ENCODE measurements at regions not wholly inside any gene's neighbourhood (a gene's known extent, or its start where the extent isn't known, plus 50 kb on each side); places are given as distances from the start of the nearest gene placed in this dataset.

DNA sequence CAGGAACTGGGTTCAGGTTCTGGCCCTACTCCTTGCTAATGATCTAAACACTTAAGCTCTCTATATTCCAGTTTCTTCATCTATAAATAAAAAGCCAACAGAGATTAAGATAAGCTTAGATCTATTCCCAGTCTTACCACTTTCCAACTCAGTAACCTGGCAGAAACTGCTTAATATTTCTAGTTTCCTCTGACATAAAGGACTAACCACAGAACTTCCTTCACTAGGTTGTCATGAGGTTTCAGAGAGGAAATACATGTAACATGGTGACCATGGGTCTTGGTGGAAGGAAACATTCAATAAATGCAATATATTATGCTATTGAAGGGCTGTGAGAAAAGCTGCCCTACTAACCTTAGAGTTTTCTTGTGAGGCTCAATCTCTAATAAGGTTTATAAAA lies 114.4 kb upstream of the PDE1A start:
- H3K9me3 Mint-ChIP-seq (ENCODE audit: low read depth): no peaks in the 10 kb centered on the region
- no peaks in the 10 kb centered on the region for H3K36me3 Mint-ChIP-seq (ENCODE audit: insufficient read depth)
- TF ChIP-seq, protein P1, sequence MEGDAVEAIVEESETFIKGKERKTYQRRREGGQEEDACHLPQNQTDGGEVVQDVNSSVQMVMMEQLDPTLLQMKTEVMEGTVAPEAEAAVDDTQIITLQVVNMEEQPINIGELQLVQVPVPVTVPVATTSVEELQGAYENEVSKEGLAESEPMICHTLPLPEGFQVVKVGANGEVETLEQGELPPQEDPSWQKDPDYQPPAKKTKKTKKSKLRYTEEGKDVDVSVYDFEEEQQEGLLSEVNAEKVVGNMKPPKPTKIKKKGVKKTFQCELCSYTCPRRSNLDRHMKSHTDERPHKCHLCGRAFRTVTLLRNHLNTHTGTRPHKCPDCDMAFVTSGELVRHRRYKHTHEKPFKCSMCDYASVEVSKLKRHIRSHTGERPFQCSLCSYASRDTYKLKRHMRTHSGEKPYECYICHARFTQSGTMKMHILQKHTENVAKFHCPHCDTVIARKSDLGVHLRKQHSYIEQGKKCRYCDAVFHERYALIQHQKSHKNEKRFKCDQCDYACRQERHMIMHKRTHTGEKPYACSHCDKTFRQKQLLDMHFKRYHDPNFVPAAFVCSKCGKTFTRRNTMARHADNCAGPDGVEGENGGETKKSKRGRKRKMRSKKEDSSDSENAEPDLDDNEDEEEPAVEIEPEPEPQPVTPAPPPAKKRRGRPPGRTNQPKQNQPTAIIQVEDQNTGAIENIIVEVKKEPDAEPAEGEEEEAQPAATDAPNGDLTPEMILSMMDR (IDR thresholded peaks at IDR 0.05; ENCODE audit: unreplicated experiment): no peak
- no peak overlapping the region for H3K4me3 Mint-ChIP-seq (ENCODE audit: low read depth)
- H3K27ac Mint-ChIP-seq: no peak overlapping the region
- no peaks in the 10 kb centered on the region for H3K4me1 Mint-ChIP-seq (ENCODE audit: low read depth)
- no peaks in the 10 kb centered on the region for H3K27me3 Mint-ChIP-seq
- no peak for DNase-seq (ENCODE audit: low spot score, unreplicated experiment)

DNA sequence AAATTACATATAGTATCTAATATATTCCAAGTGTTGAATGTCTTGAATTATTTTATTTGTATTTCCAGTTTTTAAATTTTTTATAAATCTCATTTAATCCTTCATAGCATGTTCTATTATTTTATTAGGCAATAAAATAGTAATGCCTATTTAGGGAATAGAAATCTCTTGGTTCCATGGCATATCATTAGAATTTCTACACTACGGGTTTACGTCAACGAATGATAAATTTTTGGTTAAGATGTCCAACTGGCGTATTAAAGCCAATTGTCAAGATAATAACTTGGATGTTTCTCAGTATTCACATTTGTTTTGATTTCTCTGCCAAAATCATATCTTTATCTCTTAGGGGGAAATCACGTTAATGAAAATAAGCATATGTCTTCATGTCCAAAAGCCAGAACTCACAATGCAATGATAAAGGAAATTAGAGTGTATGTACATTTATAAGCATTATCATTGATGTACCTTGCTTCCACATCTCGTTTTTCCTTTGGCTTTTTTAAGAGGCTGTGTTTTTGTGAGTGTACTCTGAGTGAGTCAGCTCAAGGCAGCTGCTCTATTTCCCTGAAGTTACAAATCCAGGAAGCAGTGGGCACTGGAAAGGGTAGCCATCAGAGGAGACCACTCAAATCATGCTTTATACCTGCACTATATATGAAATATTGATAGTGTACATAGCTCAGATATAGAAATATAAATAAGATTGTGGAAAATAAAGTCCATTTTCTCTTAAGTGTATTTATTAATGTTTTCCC lies 115.8 kb upstream of the PDE1A start:
- H3K4me3 Mint-ChIP-seq (ENCODE audit: low read depth): no peak overlapping the region
- no peaks in the 10 kb centered on the region for H3K4me1 Mint-ChIP-seq (ENCODE audit: low read depth)
- no peak overlapping the region for H3K27ac Mint-ChIP-seq
- no peaks in the 10 kb centered on the region for H3K27me3 Mint-ChIP-seq
- no peaks in the 10 kb centered on the region for H3K9me3 Mint-ChIP-seq (ENCODE audit: low read depth)
- no peaks in the 10 kb centered on the region for H3K36me3 Mint-ChIP-seq (ENCODE audit: insufficient read depth)
- TF ChIP-seq, protein P1 (IDR thresholded peaks at IDR 0.05; ENCODE audit: unreplicated experiment): no peak
- no peak for DNase-seq (ENCODE audit: low spot score, unreplicated experiment)

DNA sequence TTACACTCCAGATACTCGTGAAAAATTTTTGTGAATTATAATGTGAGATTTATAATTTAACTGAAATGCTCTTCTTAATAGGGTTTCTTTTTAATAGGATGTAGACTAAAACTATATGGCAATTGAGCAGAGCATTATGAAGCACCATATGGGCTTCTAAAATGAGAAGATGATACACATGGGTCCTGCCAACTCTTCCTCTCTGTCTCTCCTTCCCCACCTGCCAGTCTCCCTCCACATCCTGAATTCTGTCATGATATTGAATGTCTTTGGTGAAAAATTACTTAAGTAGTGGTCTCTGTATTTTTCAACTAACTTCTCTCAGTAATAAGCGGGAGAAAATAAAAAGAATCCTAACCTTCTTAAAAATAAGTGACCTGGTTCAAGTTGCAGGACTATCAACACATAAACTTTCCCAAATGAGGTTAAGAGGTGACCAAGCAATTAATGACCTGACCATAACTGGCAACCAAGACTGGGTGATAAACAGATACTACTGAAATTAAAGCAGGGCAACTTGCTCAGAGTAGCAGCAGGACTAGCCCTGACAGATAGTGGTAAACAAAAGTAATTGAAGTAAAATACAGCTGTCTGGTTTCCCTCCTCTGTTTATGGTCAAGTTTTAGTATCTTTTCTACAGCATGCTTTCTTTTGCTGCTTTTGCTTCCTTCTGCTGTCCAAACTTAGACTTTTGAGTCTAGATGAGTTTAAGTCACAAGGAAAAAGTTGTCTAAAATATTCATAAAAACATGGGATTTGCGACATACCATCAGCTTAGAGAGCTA lies 117.1 kb upstream of the PDE1A start:
- Mint-ChIP-seq H3K4me1 (ENCODE audit: low read depth) (no peaks in the 10 kb centered on the region), H3K27me3 (no peaks in the 10 kb centered on the region), H3K27ac (no peak overlapping the region), H3K4me3 (ENCODE audit: low read depth) (no peak overlapping the region), H3K36me3 (ENCODE audit: insufficient read depth) (no peaks in the 10 kb centered on the region), H3K9me3 (ENCODE audit: low read depth) (no peaks in the 10 kb centered on the region)
- no peak for DNase-seq (ENCODE audit: low spot score, unreplicated experiment)
- TF ChIP-seq, protein P1 (IDR thresholded peaks at IDR 0.05; ENCODE audit: unreplicated experiment): no peak

DNA sequence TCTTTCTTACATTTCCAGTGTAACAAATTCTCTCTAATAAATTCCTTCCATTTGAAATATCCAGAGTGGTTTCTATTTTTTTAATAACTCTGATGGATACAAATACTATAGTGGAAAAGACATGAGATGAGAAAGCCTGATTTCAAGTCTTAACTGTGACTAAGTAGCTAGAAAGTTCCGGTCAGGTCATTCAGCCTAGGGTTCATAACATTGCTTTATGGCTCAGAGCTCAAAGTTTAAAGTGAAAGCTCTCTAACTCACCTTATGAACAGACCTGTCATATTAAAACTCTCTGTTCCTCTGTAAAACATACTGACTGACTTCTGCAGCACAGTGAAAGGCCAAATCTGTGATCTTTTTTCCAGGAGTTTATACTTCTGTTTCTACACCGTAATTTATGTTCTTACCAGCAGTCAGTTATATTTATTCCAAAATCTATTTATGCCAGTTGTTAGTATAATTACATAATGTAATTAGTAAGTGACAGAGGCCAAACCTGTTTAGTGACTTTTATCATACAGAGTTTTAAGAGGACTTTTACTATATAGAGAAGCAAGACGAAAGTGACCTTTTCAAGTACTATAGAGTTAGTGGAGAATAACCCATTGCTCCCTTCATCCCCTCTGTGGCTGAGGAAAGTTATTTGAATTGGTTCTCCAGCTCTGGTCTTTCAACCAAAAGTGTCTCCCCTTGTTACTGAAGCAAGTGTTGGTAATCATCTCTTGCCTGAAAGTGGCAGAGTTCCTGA lies 118.8 kb upstream of the PDE1A start:
- Mint-ChIP-seq H3K27me3 (no peaks in the 10 kb centered on the region), H3K4me3 (ENCODE audit: low read depth) (no peak overlapping the region), H3K4me1 (ENCODE audit: low read depth) (no peaks in the 10 kb centered on the region), H3K27ac (no peak overlapping the region), H3K9me3 (ENCODE audit: low read depth) (no peaks in the 10 kb centered on the region), H3K36me3 (ENCODE audit: insufficient read depth) (no peaks in the 10 kb centered on the region)
- DNase-seq (ENCODE audit: low spot score, unreplicated experiment): no peak
- TF ChIP-seq, protein P1 (IDR thresholded peaks at IDR 0.05; ENCODE audit: unreplicated experiment): no peak
